ENCODE measurements at regions not wholly inside any gene's neighbourhood (a gene's known extent, or its start where the extent isn't known, plus 50 kb on each side); places are given as distances from the start of the nearest gene placed in this dataset.

- DNase-seq (ENCODE audit: low read depth), result no peak
- Histone ChIP-seq H3K27me3 (ENCODE audit: control insufficient read depth, insufficient read depth, low read length) (no peaks in the 10 kb centered on the region), H3K4me3 (ENCODE audit: low read depth, low read length) (no peak overlapping the region), H3K36me3 (ENCODE audit: control insufficient read depth, insufficient read depth, low read length) (no peaks in the 10 kb centered on the region)
- TF ChIP-seq CTCF (IDR thresholded peaks at IDR 0.05; ENCODE audit: insufficient read depth, low read length, poor library complexity, severe bottlenecking), result no peak
These were observed 158.9 kb upstream of the SP4 start for GRCh38 chr7:21269021-21269420.

GRCh38 chr7:21276471-21277035 is 151.3 kb upstream of the SP4 start:
- Histone ChIP-seq H3K36me3 (ENCODE audit: control insufficient read depth, insufficient read depth, low read length) (no peaks in the 10 kb centered on the region), H3K27me3 (ENCODE audit: control insufficient read depth, insufficient read depth, low read length) (no peaks in the 10 kb centered on the region), H3K4me3 (ENCODE audit: low read depth, low read length) (no peak overlapping the region)
- no peak for DNase-seq (ENCODE audit: low read depth)
- TF ChIP-seq CTCF (IDR thresholded peaks at IDR 0.05; ENCODE audit: insufficient read depth, low read length, poor library complexity, severe bottlenecking), result no peak

- TF ChIP-seq CTCF (IDR thresholded peaks at IDR 0.05; ENCODE audit: insufficient read depth, low read length, poor library complexity, severe bottlenecking), result no peak
- Histone ChIP-seq H3K27me3 (ENCODE audit: control insufficient read depth, insufficient read depth, low read length) (no peaks in the 10 kb centered on the region), H3K36me3 (ENCODE audit: control insufficient read depth, insufficient read depth, low read length) (no peaks in the 10 kb centered on the region), H3K4me3 (ENCODE audit: low read depth, low read length) (no peak overlapping the region)
- DNase-seq (ENCODE audit: low read depth), result no peak
These were observed 148.9 kb upstream of the SP4 start for GRCh38 chr7:21278944-21279343.

GRCh38 chr7:21281193-21281592 is 146.7 kb upstream of the SP4 start:
- no peaks in the 10 kb centered on the region for H3K27me3 ChIP-seq (ENCODE audit: control insufficient read depth, insufficient read depth, low read length)
- no peak for TF ChIP-seq CTCF (IDR thresholded peaks at IDR 0.05; ENCODE audit: insufficient read depth, low read length, poor library complexity, severe bottlenecking)

GRCh38 chr7:21293771-21294170 is 134.1 kb upstream of the SP4 start:
- DNase-seq (ENCODE audit: low read depth), result no peak
- Histone ChIP-seq H3K36me3 (ENCODE audit: control insufficient read depth, insufficient read depth, low read length) (no peaks in the 10 kb centered on the region), H3K4me3 (ENCODE audit: low read depth, low read length) (no peak overlapping the region), H3K27me3 (ENCODE audit: control insufficient read depth, insufficient read depth, low read length) (no peaks in the 10 kb centered on the region)
- TF ChIP-seq CTCF (IDR thresholded peaks at IDR 0.05; ENCODE audit: insufficient read depth, low read length, poor library complexity, severe bottlenecking), result no peak

More at GRCh38 chr7:21281193-21281592, 146.7 kb upstream of the SP4 start:
- H3K36me3 ChIP-seq (ENCODE audit: control insufficient read depth, insufficient read depth, low read length), result no peaks in the 10 kb centered on the region
- no peak overlapping the region for H3K4me3 ChIP-seq (ENCODE audit: low read depth, low read length)
- DNase-seq (ENCODE audit: low read depth), result no peak

- Histone ChIP-seq H3K27me3 (ENCODE audit: control insufficient read depth, insufficient read depth, low read length) (no peaks in the 10 kb centered on the region), H3K4me3 (ENCODE audit: low read depth, low read length) (no peak overlapping the region), H3K36me3 (ENCODE audit: control insufficient read depth, insufficient read depth, low read length) (no peaks in the 10 kb centered on the region)
- no peak for TF ChIP-seq CTCF (IDR thresholded peaks at IDR 0.05; ENCODE audit: insufficient read depth, low read length, poor library complexity, severe bottlenecking)
- DNase-seq (ENCODE audit: low read depth), result no peak
These were observed 128.1 kb upstream of the SP4 start for GRCh38 chr7:21299766-21300165.
